Choroid plexus epithelial cell (primary cell): ENCODE measurements at regions not wholly inside any gene's neighbourhood (a gene's known extent, or its start where the extent isn't known, plus 50 kb on each side); places are given as distances from the start of the nearest gene placed in this dataset.
"Not testable (repeated sequence)": the region's sequence is repeated elsewhere in the genome, so short reads cannot be mapped to it uniquely, and the experiment has no call there.

ENCODE experiments used
- DNase-seq: peaks from one replicate; pipeline ENCODE4 v3.0.0-alpha.2; 2010; ENCODE audit warnings: low read depth
- H3K4me3 ChIP-seq: 2 replicates; pipeline ENCODE4 v1.5.1; 2011; ENCODE audit warnings: low read depth, mild to moderate bottlenecking, control low read depth, low read length, moderate library complexity
- TF ChIP-seq, protein P1 (sequence below): conservative IDR thresholded peaks from 2 replicates; pipeline ENCODE4 v1.5.1; 2011; ENCODE audit warnings: low read depth, mild to moderate bottlenecking, control low read depth, inconsistent platforms, low read length, moderate library complexity

DNA sequence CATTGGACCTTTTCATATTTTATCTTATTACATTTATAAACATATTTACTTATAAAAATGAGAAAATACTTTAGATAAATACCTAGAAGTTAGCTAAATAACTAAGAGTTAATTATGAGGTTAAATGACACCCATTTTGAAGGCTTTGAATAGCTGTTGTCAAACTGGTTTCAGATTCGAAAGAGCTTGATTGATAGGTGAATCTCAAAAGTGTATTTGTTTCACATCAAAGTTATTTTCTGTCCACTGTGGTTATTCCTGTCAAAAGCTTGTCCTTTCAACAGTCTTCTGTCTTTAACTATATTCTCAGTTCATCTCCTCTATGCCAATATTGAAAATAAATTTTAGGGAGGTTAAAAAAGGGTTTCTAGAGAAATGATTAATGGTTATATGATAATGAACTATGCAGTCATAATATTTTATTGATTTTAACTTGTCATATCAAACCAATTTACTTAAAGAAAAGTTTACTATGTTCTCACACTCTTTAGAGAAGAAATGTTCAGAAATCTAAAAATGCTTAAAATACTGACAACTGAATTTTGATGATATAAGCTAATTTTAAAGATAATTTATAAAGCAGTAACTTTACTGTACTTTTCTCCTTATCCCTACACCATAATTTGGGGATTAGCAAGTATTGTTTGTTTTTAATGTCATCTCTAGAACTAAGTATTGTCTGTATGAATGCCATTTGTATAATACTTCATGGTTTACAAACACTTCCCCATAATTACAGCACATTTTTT lies 72.0 kb upstream of the FOXP2 start:
- no peak for DNase-seq
- TF ChIP-seq, protein P1, sequence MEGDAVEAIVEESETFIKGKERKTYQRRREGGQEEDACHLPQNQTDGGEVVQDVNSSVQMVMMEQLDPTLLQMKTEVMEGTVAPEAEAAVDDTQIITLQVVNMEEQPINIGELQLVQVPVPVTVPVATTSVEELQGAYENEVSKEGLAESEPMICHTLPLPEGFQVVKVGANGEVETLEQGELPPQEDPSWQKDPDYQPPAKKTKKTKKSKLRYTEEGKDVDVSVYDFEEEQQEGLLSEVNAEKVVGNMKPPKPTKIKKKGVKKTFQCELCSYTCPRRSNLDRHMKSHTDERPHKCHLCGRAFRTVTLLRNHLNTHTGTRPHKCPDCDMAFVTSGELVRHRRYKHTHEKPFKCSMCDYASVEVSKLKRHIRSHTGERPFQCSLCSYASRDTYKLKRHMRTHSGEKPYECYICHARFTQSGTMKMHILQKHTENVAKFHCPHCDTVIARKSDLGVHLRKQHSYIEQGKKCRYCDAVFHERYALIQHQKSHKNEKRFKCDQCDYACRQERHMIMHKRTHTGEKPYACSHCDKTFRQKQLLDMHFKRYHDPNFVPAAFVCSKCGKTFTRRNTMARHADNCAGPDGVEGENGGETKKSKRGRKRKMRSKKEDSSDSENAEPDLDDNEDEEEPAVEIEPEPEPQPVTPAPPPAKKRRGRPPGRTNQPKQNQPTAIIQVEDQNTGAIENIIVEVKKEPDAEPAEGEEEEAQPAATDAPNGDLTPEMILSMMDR, result no peak
- no peak overlapping the region for H3K4me3 ChIP-seq

DNA sequence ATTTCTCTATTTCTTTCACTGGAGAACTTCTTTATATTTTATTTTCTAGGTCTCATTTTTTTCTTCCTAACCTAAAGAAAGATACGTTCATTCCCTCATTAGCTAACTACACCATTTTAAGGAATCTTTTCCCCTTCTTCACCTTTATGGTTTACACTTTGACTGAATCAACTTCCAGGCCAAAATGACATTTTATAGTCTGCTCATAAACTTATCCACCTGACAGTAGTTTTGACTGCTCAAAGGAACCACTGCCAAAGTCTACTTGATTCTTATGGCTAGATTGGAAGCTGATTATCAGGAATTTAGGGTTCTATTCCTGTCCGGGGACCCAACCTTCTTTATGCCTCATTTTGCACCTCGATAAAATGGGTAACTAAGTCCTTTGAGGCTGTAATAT lies 73.0 kb upstream of the FOXP2 start:
- no peak for DNase-seq
- no peak overlapping the region for H3K4me3 ChIP-seq
- TF ChIP-seq, protein P1, result no peak

DNA sequence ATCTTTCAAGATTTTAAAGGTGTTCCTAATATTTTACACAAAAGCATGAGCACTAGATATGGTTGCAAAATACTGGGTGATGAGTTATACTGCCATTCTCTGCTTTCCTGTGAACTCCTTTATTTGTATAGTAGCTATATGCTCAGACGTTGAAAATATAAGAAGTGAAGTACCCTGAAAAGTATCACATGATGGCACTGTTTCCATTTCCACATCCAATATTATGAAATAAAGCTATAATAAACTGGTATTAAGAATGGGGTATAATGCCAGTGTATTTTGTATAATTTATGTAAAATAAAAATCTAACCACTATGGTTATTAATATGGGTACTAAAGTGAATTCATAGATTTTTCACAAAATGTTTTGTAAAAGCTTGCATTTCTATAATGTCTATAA lies 79.6 kb upstream of the FOXP2 start:
- DNase-seq, result no peak
- TF ChIP-seq, protein P1, result no peak
- H3K4me3 ChIP-seq, result no peak overlapping the region

GRCh38 chr7:114329458-114329857 lies 85.2 kb upstream of the FOXP2 start:
- not testable (repeated sequence) for H3K4me3 ChIP-seq, DNase-seq

- DNase-seq, result no peak
- TF ChIP-seq, protein P1, result no peak
- H3K4me3 ChIP-seq, result no peak overlapping the region
Observed at GRCh38 chr7:114317450-114318098, 97.0 kb upstream of the FOXP2 start.

DNA sequence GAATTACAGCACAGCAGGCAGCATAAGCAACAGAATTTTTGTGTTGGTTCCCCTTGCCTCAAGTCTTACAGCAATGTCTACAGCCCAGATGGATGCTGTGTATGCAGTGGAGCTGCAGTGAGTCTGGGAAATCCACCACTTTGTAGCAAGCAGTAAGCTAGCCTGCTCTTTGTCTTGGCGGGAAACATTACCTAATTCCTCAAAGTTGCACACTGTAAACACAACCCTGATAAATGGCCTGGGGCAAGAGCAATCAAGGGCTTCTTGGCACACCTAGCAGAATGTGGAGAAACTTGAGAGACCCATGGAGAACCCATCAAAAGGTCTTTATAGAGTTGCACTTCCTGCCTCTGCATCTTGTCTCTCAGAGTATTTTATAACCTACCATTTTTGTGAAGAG lies 102.0 kb upstream of the FOXP2 start:
- TF ChIP-seq, protein P1, result no peak
- no peak for DNase-seq

GRCh38 chr7:114310345-114311110 lies 104.1 kb upstream of the FOXP2 start:
- TF ChIP-seq, protein P1, result no peak
- no peak overlapping the region for H3K4me3 ChIP-seq
- no peak for DNase-seq

More for the DNA sequence above, 102.0 kb upstream of the FOXP2 start:
- no peak overlapping the region for H3K4me3 ChIP-seq
